HUES48 (cell line): ENCODE measurements at regions not wholly inside any gene's neighbourhood (a gene's known extent, or its start where the extent isn't known, plus 50 kb on each side); places are given as distances from the start of the nearest gene placed in this dataset.

Experiments used
- H3K27ac ChIP-seq: one replicate; pipeline ENCODE4 v1.7.0; 2013; ENCODE audit warnings: low read depth, low read length, inconsistent platforms
- H3K27me3 ChIP-seq: 2 replicates; pipeline ENCODE4 v1.6.1; 2013; ENCODE audit warnings: mild to moderate bottlenecking, low read length; ENCODE audit not compliant: control insufficient read depth, insufficient read depth
- H3K36me3 ChIP-seq: 2 replicates; pipeline ENCODE4 v1.6.1; 2013; ENCODE audit warnings: low read length; ENCODE audit not compliant: control insufficient read depth, insufficient read depth
- H3K4me1 ChIP-seq: 2 replicates; pipeline ENCODE4 v1.6.1; 2013; ENCODE audit warnings: mild to moderate bottlenecking, low read length; ENCODE audit not compliant: control insufficient read depth, insufficient read depth
- H3K4me3 ChIP-seq: 2 replicates; pipeline ENCODE4 v1.5.1; 2013; ENCODE audit warnings: mild to moderate bottlenecking, low read depth, low read length
- H3K9ac ChIP-seq: 2 replicates; pipeline ENCODE4 v1.6.1; 2013; ENCODE audit warnings: mild to moderate bottlenecking, low read depth, low read length, moderate library complexity
- H3K9me3 ChIP-seq: 2 replicates; pipeline ENCODE4 v1.6.1; 2013; ENCODE audit warnings: low read length; ENCODE audit not compliant: control insufficient read depth, insufficient read depth

DNA sequence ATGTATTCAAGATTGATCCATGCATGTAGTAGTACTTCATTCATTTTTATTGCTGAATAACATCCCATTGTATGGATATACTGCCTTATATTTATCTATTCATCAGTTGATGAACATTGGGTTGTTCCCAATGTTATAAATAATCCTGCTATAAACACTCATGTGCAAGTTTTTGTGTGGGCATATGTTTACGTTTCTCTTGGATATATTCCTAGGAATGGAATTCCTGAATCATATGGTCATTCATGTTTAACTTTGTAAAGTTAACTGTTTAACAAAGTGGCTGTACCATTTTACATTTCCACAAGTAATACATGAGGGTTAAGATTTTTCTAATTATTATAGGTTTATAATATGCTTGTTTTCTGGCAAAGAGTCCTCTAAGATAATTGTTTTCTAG lies 1568.2 kb upstream of the SEL1L start:
- Histone ChIP-seq H3K27me3 (no peaks in the 10 kb centered on the region), H3K4me3 (no peak overlapping the region), H3K4me1 (no peaks in the 10 kb centered on the region), H3K27ac (no peak overlapping the region), H3K9me3 (no peaks in the 10 kb centered on the region), H3K36me3 (no peaks in the 10 kb centered on the region), H3K9ac (no peak overlapping the region)

DNA sequence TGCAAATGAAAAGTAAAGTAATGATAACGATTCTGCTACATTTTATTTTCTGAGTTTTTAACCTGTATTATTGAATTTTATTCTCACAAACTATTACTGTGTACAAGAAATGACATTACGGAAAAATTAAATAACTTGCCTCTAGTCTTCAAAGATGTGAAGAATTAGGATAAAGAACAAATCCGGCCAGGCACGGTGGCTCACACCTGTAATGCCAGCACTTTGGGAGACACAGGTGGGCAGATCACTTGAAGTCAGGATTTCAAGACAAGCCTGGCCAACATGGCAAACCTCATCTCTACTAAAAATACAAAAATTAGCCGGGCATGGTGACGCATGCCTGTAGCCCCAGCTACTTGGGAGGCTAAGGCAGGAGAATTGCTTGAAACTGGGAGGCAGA lies 1584.4 kb upstream of the SEL1L start:
- no peaks in the 10 kb centered on the region for H3K9me3 ChIP-seq
- no peaks in the 10 kb centered on the region for H3K27me3 ChIP-seq
- H3K36me3 ChIP-seq = no peaks in the 10 kb centered on the region
- no peak overlapping the region for H3K4me3 ChIP-seq
- H3K4me1 ChIP-seq = no peaks in the 10 kb centered on the region
- H3K27ac ChIP-seq = no peak overlapping the region
- no peak overlapping the region for H3K9ac ChIP-seq

DNA sequence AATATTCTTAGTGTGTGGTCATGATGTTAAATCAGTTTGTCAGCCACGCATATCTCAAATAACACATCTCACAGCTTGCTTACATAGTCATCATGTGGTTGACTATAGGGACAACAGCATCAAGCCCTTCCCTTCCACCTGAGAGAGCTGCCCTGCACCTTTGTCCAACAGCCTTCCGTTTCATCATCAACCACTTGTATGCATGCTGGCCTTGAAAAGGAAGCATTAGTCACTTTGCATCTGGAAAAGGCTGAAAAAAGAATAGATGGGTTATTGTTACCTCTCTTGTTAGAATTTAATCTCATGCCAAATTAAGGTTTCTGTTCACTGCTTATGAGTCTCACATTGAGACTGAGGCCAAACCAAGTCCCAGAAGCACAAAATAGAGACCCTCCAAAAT lies 1586.5 kb upstream of the SEL1L start:
- Histone ChIP-seq H3K27me3 (no peaks in the 10 kb centered on the region), H3K4me1 (peaks cover 6% of the 10 kb centered on the region), H3K9ac (no peak overlapping the region), H3K4me3 (no peak overlapping the region), H3K36me3 (no peaks in the 10 kb centered on the region), H3K27ac (no peak overlapping the region), H3K9me3 (no peaks in the 10 kb centered on the region)

DNA sequence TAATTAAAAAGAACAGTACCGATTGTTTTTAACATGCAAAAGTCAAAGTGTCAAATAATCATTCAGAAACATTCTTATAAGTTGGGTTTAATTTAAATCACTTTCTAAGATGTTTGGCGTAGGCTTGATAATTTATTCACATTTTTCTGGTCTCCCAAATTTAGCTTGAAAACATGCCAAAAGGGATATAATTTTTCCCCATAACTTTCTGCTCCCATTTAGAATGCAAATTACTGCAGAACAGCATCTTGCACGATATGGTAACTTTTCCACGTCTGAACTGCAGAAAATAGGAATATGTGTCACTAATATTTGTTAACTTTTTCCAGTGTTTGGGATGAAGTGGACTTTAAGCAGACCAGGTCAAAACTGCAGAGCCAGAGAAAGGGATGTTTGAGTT lies 1592.4 kb upstream of the SEL1L start:
- no peak overlapping the region for H3K27ac ChIP-seq
- no peaks in the 10 kb centered on the region for H3K27me3 ChIP-seq
- H3K4me1 ChIP-seq = peaks cover 6% of the 10 kb centered on the region
- H3K36me3 ChIP-seq = no peaks in the 10 kb centered on the region
- H3K9ac ChIP-seq = no peak overlapping the region
- no peaks in the 10 kb centered on the region for H3K9me3 ChIP-seq
- no peak overlapping the region for H3K4me3 ChIP-seq

DNA sequence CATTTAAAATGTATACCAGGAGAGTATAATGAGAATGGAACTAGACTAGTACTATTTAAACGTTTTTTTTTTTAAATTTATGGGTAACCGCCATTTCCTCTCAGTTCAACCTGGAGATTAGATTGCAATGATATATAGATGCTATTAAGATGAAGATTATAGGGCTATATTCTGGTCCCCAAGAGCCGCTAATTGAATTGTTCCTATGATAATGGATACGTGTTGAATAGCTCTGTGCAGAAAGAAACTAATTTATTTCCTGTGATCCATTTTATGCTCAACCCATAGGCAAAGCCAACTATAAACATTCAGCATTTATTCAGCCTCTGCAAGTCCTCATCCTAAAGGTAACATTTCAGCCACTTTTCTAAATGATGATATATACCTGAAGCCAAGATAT lies 1595.1 kb upstream of the SEL1L start:
- Histone ChIP-seq H3K36me3 (no peaks in the 10 kb centered on the region), H3K4me1 (peaks cover 6% of the 10 kb centered on the region), H3K27ac (no peak overlapping the region), H3K9me3 (no peaks in the 10 kb centered on the region), H3K9ac (no peak overlapping the region), H3K27me3 (no peaks in the 10 kb centered on the region), H3K4me3 (no peak overlapping the region)

DNA sequence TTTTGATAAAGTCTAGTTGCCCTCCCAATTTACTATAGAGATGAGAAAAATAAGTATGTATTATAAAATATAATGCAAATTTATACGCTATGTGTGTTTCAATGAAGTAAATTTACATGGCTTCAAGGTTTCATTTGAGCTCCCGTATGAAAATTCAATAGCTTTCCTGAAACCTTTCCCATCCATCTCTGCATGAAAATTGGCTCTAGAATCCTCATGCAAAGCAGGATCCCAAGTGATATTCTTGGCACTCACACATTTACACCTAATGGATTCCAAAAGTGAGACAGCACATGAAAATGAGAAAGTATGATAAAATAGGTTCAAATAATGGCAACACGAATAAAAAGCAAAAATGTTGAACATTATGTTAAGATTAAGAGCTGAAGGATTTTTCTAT lies 1595.8 kb upstream of the SEL1L start:
- Histone ChIP-seq H3K36me3 (no peaks in the 10 kb centered on the region), H3K27me3 (no peaks in the 10 kb centered on the region), H3K9ac (no peak overlapping the region), H3K4me1 (peaks cover 13% of the 10 kb centered on the region), H3K9me3 (no peaks in the 10 kb centered on the region), H3K4me3 (no peak overlapping the region), H3K27ac (no peak overlapping the region)

DNA sequence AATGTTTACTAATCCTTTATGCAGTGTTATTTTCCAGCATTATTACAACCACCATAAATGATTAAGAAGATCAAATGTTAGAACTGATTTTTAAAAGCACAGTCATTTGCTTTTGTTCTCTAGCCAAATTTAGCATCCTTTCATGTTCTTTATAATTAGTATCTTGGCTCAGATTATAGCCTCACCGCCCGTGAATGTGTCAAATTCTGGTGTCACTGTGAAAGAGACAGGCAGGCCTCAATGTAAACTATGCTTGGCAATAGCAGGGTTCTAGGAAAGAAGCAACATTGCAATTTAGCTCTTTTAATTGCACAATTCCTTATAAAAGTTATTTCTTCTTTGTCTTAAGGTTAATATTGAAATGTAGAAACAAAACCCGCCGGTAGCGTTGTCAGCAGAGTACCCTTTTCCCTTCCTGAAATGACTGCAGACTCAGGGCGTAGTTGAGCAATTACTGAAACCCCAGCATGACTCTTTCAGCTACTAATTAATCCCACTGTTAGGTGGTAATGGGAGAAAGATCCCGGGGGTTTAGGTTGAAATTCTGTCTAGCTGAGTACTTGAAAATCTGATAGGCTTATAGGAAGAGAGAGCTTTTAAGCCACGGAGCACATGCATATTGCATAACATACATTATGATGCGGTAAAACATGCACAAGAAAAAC lies 1600.5 kb upstream of the SEL1L start:
- Histone ChIP-seq H3K27ac (no peak overlapping the region), H3K9me3 (no peaks in the 10 kb centered on the region), H3K4me1 (peaks cover 12% of the 10 kb centered on the region), H3K36me3 (no peaks in the 10 kb centered on the region), H3K4me3 (no peak overlapping the region), H3K27me3 (no peaks in the 10 kb centered on the region), H3K9ac (no peak overlapping the region)

DNA sequence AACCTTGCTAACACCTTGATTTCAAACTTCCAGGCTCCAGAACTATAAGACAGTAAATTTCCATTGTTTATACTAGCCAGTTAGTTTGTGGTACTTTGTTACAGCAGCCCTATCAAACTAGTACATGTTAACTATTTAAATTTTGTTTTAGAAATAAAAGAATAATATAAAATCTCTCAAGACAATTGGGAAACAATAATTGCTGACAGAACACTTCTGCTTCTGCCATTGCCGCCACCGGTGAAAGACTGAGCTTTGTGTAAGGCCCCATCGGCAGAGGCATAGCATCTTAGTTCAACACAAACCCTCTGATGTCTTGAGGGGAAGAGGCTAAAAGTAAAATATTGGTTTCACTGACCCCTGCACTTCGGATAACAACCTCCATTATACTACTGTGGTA lies 1607.1 kb upstream of the SEL1L start:
- no peaks in the 10 kb centered on the region for H3K27me3 ChIP-seq
- no peak overlapping the region for H3K9ac ChIP-seq
- no peak overlapping the region for H3K27ac ChIP-seq
- 0 out of 2 replicates have a peak, but pooled peaks cover 7% of the 10 kb centered on the region for H3K4me1 ChIP-seq
- H3K4me3 ChIP-seq = no peak overlapping the region
- H3K36me3 ChIP-seq = no peaks in the 10 kb centered on the region
- H3K9me3 ChIP-seq = no peaks in the 10 kb centered on the region

DNA sequence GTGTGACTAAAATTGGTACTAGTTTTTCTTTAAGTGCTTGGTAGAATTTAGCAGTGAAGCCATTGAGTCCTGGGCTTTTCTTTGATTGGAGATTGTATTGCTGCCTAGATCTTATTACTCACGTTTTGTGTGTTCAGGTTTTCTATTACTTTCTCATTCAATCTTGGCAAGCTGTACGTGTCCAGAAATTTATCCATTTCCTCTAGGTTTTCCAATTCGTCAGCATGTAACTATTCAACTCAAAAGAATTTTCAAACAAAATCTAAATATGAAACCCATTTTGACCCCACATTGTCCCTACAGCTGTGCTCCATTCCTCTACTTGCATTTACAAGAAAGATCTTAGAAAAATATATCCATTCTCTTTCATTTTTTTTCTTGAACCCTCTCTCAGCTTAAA lies 1613.4 kb upstream of the SEL1L start:
- Histone ChIP-seq H3K4me3 (no peak overlapping the region), H3K27me3 (no peaks in the 10 kb centered on the region), H3K9me3 (no peaks in the 10 kb centered on the region), H3K4me1 (0 out of 2 replicates have a peak, but pooled peaks cover 5% of the 10 kb centered on the region), H3K9ac (no peak overlapping the region), H3K36me3 (no peaks in the 10 kb centered on the region), H3K27ac (no peak overlapping the region)

DNA sequence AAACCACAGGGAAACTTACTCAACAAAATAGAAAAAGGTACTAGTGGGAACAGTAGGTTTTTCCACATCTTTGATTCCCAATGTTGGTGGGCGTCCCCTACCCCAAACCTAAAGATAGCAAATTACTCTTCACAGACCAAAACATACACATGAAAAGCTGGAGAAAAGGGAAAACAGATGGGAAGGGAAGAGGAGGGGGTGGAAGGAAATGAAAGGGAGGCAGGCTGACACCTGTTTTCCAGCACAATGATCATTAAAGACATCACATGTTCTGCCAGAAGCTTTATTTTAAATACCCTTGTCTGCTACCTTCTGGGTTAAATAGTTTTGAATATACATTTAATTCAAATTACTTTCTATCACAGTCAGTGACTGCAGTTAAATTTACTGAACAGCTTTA lies 1617.9 kb upstream of the SEL1L start:
- H3K4me1 ChIP-seq = no peaks in the 10 kb centered on the region
- no peaks in the 10 kb centered on the region for H3K9me3 ChIP-seq
- no peaks in the 10 kb centered on the region for H3K27me3 ChIP-seq
- no peak overlapping the region for H3K27ac ChIP-seq
- H3K4me3 ChIP-seq = no peak overlapping the region
- no peaks in the 10 kb centered on the region for H3K36me3 ChIP-seq
- H3K9ac ChIP-seq = no peak overlapping the region

DNA sequence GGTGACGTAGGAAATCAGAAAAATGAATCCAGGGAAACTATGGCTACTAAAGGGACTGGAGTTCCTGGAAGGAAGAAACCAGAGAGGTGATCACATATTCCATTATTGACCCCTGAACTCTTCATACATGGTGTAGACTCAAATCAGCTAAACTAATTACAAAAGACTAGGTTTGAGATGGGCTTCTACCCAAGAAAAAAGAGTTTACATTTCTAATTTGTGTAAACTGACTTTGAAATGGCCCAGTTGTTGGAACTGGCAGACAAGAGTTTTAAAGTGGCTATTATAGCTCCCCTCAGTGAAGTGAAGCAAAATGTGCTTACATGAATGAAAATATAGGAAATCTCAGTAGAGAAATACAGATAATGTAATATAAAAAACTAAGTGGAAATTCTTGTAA lies 1619.4 kb upstream of the SEL1L start:
- Histone ChIP-seq H3K4me1 (no peaks in the 10 kb centered on the region), H3K9me3 (no peaks in the 10 kb centered on the region), H3K27ac (no peak overlapping the region), H3K4me3 (no peak overlapping the region), H3K9ac (no peak overlapping the region), H3K36me3 (no peaks in the 10 kb centered on the region), H3K27me3 (no peaks in the 10 kb centered on the region)
